GM12873 (cell line): ENCODE measurements at regions not wholly inside any gene's neighbourhood (a gene's known extent, or its start where the extent isn't known, plus 50 kb on each side); places are given as distances from the start of the nearest gene placed in this dataset.

Source experiments
- TF ChIP-seq, protein P1 (sequence below): IDR thresholded peaks from 2 replicates; pipeline ENCODE4 v1.5.1; 2012; ENCODE audit warnings: low read depth, mild to moderate bottlenecking, moderate library complexity, low read length, control low read depth; ENCODE audit not compliant: insufficient read depth; ENCODE audit errors: missing control alignments

DNA sequence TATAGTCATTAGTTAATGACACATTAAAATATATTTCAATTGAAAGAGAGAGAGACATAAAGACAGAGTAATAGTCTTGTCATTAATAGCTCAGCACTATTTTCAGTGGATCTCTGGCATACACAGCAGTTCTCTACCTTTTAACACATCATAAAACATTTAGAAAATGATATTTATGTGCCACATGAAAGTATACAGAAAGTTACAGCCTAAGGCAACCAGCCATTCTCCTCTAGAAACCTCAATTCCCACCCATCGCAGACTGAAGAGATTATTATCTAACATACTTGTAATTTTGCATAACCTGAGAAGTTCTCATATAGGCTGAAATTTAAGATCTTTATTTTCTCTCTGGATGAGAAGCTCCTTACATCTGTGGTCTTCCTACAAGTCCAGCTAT lies 58.7 kb upstream of the FAM83B start:
- TF ChIP-seq, protein P1, sequence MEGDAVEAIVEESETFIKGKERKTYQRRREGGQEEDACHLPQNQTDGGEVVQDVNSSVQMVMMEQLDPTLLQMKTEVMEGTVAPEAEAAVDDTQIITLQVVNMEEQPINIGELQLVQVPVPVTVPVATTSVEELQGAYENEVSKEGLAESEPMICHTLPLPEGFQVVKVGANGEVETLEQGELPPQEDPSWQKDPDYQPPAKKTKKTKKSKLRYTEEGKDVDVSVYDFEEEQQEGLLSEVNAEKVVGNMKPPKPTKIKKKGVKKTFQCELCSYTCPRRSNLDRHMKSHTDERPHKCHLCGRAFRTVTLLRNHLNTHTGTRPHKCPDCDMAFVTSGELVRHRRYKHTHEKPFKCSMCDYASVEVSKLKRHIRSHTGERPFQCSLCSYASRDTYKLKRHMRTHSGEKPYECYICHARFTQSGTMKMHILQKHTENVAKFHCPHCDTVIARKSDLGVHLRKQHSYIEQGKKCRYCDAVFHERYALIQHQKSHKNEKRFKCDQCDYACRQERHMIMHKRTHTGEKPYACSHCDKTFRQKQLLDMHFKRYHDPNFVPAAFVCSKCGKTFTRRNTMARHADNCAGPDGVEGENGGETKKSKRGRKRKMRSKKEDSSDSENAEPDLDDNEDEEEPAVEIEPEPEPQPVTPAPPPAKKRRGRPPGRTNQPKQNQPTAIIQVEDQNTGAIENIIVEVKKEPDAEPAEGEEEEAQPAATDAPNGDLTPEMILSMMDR = no peak
